HG02759 (cell line): ENCODE measurements at regions not wholly inside any gene's neighbourhood (a gene's known extent, or its start where the extent isn't known, plus 50 kb on each side); places are given as distances from the start of the nearest gene placed in this dataset.

Experiments used
- ATAC-seq: cut with Tn5 transposase; IDR thresholded peaks from one replicate; pipeline ENCODE4 v1.9.1; 2021; ENCODE audit warnings: mild to moderate bottlenecking, moderate library complexity; ENCODE audit not compliant: unreplicated experiment

DNA sequence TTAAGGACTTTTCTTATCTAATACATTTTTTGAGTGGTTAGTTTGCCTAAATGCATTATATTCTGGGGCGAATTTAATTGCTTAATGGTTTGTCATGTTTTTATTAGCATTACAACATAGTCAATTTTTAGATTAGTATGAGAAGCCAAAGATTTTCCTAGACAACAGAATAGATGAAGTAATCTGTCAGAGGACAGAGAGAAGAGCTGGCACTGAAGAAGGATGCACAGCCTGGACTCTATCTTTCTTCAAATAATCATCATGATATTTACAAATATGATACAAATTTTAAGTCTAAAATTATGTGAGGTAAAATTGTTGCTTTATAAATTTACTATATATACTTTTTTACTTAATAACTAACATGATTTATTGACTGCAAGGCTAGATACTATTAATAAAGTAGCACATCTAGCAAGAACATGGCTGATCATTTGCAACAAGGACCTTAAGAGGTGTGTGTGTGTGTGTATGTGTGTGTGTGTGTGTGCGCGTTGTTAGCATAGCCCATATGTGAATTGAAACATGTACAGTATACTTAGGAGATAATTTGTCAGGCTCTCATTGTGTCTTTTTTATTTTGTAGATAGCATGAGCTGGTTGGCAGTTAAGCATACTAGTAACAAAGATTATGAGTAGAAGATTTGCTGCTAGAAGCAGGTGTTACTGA, 752.2 kb downstream of the DCDC2C start:
- ATAC-seq = no peak

DNA sequence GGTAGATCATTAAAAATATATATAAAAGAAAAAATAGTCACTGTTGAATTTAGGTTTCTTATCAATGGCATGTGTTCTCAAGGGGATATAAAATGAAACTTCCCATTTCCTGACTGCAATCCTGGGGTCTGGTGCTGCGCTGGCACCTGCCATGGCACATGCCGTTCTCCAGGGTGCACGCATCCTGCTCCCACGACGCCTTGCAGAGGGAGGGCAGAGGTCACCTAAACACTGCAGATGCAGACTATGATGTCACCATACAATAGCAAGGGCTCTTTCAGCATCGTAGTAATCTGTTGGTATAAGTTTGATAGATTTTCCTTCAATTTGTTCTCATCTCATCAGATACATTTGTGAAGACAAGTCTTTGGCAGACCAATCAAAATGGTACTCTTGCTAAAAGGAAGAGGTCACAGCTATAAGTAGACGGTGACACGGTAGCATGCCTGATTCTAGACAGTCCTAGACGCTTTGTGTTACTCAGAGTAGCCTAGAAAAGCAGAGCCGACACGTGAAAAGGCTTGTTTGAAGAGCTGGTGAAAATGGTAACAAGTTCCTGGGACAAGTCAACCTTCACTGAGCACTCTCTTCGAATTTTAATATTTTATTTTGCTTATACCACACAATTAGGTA, 761.4 kb downstream of the DCDC2C start:
- no peak for ATAC-seq

DNA sequence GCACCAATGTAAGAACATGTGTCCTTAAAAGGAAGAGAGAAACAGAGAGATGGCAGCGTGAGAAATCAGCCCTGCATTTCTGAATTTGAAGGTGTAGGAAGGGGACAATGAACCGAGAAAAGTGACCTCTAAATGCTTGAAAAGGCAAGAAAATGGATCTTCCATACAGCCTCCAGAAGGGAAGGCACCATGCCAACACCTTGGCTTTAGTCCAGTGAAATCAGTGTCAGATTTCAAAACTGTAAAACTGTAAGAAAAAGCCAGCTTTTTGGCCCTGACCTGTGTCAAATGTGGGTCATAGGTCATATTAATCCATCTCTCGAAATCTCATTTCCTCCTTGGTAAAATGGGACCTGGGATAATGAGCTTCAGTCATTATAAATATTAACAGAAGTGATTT, 762.3 kb downstream of the DCDC2C start:
- no peak for ATAC-seq

DNA sequence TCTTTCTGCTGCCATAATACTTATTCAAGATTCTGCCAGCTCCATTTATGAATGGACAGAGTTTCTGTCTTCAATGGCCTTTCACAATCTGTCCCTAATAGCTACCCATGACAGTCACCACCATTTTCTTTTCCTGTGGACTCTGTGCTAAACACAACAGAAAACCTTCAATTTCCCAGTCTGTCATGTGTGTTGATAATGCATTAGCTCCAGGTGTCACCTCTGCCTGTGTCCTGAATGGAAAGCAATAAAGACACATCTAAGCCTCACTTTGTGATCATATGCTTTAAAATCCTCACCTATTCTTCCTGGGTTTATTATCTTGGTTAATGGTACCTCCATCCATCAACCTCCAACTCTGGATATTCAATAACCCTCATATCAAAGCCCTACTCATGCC, 772.2 kb downstream of the DCDC2C start:
- ATAC-seq = no peak

DNA sequence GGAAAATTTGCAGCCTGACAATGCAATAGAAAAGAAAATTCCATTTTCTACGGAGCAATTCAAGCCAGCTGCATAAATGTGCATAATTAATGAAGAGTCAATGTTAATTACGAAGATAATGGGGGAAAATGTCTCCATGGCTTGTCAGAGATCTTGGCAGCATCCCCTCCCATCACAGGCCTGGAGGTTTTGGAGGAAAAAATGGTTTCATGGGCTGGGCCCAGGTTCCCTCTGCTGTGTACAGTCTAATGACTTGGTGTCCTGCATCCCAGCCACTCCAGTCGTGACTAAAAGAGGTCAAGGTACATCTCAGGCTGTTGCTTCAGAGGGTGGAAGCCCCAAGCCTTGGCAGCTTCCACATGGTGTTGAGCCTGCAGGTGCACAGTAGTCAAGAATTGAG, 779.7 kb downstream of the DCDC2C start:
- no peak for ATAC-seq

DNA sequence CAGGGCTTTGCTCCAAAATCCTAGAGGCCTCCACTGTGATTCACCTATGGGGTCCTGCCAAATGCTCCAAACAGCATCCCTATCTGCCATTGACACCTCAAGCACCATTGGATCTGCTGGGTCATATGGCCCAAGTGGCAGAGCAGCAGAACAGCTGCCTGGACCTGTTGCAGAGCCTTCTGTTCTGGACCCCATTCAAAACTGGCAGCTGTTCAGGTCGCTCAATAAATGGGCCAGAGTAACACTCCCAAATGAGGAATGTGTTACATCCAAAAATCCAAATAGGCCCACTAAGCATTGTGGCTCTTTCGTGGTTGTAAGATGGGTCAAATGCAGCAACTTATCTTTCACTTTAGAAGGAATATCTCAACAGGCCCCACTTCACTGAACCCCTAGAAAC, 783.6 kb downstream of the DCDC2C start:
- no peak for ATAC-seq

DNA sequence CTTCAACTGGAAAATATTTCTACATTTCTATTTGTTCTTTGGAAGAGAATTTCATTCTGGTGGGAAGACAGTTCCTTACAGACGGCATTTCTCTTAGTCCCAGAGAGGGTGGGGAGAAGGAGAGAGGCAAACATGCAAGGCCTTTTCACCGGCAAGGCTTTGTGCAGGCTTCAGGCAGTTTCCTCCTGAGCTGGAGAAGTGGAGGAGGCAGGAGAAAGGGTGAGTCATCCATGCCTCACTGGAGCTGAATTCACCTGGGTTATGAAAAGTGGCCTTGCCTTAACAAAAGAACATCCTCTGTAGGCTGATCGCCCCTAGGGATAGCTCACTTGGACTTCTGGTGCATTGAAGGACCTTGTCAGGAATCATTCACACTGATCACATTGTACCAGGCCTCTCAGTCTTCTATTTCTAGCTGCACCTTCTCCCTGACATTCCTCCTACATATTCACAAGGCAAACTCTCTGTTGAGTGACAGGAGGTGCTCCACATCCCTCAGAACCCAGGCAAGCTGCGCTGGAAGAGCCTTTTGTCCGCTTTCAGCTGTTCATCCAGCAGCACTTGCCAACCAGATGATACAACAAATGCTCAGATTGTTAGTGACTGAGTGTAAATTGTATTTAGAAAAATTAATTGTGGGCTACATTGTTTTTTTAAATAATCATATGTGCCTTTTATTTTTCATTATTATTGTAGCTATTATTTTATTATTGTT, 796.1 kb downstream of the DCDC2C start:
- no peak for ATAC-seq

DNA sequence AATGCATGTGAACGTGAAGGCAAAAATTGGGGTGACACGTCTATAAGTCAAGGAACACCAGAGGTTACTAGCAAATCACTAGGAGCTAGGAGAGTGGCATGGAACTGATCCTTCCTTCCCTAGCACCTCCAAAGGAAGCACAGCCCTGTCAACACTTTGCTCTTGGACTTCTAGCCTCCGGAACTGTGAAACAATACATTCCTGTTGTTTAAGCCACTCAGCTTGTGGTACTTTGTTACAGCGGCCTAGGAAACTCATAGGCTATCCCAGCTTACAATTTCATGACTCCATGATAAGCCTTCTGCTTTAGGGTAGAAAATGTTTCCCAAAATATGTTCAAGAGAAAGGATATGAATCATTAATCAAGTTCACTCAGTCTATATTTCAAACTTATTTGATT, 798.1 kb downstream of the DCDC2C start:
- no peak for ATAC-seq

DNA sequence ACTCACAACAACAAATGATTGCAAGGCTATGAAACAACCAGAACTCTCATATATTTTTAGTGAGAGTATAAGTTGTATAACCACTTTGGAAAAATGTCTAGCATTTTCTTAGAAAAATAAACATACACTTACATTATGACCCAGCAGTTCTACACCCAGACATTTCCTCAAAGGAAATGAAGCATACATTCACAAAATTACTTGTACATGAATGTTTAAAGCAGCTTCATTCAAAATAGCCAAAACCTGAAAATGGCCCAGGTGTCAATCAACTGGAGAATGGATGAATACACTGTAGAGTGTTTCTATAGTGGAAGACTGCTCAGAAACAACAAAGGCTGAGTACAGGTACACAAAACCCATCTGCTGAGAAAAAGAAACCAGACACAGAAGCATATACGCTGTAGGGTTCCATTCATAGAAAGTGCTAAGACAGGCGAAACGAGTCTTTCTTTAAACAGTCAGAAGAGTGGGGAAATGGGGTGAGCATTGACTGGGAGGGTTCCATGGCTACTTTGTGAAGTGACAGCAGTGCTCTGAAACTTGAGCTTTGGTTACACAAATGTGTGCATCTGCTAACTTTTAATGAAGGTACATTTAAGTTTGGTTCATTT, 799.0 kb downstream of the DCDC2C start:
- ATAC-seq = no peak

DNA sequence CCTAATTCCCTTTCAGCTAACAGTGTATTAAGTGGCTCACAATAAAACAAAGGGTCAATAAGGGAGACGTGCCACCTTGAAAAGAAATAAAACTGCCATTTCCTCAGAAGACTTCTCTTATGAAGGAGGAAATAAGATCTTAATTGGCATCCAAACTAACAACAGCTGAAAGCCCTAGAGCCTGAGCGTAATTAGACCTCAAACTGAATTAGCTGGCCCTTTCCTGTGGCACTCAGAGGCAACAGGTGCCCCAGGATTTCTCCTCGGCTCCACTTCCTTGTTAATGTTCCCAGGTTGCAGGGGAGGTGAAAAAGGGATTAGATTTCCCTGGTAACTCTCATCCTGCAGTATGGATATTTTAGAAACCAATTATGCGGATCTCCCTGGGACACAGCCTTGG, 804.3 kb downstream of the DCDC2C start:
- no peak for ATAC-seq

DNA sequence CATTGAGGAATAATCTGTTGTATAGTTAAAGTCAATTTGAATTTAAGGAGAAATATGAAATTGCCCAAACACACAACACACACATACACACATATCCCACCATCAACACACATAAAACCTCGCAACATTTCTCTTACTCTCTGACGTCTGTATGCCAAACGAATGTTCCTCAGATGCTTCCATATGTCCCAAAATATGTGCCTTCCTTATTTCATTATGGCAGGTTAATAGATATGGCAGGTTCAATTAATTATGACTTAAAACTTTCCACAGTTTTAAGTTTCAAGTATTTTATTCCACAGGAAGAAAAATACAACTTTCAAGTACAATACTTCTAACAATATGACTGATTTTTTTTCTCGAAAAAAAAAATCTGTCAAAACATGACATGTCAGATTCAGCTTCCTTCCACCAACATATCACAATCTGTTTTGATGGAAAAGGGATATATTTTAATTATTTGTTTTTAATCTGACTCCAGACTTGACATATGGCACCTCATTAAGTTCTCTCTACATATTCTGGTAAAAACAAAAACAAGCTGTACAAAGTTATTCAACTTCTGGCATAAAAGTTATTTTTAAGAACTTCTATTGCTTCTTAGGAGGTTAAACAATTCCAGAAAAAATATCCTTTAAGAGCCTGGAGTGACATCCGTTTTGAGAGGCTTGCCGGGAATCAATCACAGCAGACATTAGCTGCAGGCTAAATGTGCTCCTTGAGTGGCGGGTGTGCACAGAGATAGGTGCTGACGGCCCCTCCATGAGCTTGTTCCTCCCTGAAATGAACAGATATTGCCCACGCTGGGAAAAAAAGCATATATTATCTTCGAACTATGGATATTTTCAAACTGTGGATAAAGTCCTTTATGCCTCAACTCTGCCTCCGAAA, 812.7 kb downstream of the DCDC2C start:
- ATAC-seq = no peak

DNA sequence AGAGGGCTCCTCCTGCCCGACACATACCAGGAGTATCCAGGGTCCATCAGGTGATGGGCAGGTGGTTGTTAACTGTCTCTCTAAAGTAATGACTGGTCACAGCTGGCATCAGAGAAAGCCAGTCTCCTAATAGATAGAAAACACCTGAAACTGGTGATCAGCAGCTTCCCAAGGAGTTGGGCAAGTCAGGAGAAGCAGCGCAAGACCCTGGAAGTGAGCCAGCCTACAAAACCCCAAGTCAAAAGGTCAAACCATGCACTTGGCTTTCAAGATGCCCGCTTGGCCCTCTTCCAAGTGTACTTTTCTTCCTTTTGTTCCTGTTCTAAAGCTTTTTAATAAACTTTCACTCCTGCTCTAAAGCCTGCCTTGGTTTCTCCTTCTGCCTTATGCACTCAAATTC, 815.2 kb downstream of the DCDC2C start:
- ATAC-seq = no peak

DNA sequence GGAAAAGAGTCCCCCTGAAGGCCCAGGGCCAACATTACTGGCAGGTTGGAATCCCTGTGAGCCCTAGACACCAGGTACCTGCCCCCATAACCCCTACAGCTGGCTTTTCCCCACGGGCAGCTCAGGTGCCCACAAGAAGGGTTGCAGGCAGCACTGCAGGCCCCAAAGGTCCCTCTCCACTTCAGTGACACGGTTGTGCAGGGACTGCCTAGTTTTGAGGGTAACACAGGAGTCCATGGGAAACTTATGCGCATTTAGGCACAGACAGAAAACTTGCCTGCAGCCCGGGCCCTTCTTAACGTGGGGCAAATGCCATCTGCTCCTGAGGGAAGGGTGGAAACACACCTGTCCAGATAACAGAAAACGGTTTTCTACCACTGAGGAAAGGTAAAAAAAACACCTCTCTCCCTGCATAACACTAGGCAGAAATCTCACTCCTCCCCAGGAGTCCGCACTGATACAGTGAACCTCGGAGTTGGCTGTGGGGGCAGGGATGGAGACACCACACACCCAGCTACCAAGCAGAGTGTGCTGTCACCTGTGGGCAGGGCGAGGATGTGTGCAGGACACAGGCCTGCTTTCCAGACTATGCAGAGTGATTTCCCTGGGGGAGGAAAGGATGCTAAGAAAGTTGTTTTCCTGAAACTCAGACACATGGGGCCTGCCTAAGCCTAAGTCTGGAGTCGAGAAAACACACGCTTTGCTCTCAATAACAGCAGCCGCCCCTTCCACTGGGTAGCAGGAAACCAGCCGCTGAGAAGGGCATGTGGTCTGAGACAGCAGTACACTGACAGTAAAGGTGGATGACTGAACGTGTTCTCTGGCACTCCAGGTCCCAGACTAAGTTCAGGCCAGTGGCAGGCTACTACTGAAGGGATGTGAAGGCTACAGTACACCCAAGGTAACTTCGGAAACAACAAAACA, 819.4 kb downstream of the DCDC2C start:
- no peak for ATAC-seq

DNA sequence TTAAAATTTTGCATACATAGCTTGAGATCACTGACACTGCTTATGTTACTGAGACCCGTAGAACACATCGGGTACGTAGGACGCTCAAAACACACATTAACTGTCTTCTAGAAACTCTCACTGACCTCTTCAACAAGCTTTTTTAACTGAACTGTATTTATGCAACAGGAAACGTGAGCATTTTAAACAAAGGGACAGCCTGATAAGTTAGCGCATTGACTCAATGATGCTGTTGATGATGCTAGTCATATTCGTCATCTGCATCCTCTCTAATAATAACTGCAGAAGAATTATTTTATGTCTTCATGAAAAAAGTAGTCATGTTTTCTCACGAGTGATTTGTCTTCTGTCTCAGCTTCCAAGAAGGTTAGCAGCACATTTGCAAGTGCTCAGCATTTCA, 824.0 kb downstream of the DCDC2C start:
- no peak for ATAC-seq

DNA sequence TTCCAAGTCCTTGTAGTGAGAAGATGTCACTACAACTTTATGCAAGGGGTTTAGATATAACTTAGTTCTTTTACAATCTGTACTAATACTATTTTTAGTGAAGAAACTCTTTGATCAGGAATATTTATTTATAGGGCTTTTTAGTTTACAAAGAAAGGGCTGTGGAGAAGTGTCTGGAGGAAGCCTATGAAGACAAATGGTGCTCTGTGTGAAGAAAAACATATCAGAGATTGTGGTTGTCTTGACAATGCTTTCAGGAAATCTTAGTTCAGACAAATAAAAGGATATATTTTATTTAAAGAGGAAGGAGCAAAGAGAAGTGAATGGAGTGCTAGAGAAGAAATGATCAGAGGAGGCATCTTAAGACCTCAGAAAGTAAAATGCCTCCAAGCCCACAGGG, 824.9 kb downstream of the DCDC2C start:
- no peak for ATAC-seq

DNA sequence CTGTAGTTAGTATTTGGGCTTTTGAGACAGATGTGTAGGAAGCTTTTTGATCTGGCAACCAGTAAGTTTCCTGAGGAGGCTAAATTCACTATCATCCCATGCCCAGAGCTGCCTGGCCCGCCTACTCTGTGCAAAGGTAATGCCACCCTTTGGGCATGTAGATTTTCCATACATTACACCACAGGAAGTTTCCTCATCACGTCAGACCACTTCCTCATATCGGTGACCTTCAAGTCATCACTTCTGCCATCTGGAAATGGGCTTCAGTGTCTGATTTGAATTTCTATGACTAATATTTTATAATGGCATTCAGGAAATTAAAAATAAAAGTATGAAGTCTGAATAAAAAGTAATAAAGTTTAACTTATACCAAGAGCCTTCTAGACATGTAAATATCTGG, 825.4 kb downstream of the DCDC2C start:
- no peak for ATAC-seq

DNA sequence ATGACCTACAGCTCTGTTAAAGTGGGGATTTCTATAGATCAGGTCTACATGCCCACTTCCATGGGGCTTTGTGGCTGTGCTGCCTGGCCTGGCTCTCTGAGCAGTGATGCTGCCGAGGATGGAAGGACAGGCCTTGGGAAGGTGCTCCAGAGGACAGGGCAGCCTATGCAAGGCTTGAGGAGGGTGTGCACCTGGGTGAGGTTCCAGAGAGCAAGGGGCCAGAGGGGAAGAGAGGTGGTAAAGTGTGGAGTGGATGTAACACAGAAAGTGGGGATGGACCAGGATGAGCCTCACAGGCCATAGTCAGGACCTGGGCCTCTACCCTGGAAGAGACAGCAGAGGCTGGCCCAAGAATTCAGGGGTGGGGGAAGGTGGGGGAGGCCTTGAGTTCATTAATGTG, 826.4 kb downstream of the DCDC2C start:
- no peak for ATAC-seq

DNA sequence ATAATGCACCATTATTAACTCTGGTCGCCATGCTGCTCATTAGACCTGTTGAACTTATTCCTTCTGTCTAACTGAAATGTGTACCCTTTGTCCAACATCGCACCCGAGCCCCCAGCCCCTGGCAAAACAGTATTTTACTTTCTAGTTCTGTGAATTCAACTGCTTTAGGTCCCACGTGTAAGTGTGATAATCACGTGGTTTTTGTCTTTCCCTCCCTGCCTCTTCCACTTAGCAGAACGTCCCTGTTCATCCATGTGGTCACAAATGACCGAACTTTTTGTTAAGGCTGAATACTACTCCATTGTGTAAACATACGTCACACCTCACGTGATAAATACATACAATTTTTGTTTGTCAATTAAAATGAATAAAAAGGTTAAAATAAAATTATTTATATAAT, 826.9 kb downstream of the DCDC2C start:
- ATAC-seq = no peak

DNA sequence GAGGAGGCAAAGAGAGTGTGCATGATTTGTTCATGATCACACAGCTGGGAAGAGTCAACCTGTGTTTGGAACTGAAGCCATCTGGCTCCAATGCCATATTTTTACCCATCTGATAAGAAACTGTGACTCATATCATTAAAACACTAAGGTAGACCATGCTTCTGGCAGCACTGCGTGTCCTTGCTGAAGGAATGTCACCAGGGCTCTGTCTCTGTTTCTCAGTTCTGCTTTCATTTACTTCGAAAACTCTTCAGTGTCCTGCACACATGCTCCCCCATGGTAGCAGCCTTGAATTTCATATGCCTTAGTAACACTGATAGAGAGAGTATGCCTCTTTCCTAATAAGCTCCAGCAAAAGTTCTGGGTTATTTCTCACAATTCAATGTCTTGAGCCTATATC, 830.4 kb downstream of the DCDC2C start:
- no peak for ATAC-seq

DNA sequence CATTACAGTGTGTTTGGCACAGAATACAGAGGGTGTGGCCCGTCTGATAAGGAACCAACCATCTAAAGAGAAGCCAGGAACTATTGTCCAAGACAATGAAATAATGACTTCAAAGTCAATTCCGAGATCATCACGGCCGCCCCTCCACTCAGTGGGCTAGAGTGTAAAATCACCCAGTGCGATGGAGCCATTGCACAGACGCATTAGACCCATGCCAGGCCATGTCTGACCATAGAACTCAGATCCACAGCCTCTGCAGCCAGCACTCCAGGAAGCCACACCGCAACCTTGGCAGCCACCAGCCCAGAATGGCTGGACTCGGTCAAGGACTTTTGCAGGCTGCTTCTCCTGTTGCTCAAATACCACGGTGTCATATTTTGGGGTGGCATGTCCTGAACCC, 835.7 kb downstream of the DCDC2C start:
- no peak for ATAC-seq
